Neural cell (in vitro differentiated cells): ENCODE measurements at regions not wholly inside any gene's neighbourhood (a gene's known extent, or its start where the extent isn't known, plus 50 kb on each side); places are given as distances from the start of the nearest gene placed in this dataset.

Source experiments
- H2AFZ ChIP-seq: fragments of 200-600, 300-800 bp; sonication (generic), shearing (Covaris generic); 2 replicates; pipeline ENCODE4 v1.6.0; 2014; ENCODE audit warnings: low read depth, mild to moderate bottlenecking, antibody characterized with exemption, low read length, moderate library complexity
- H3F3A ChIP-seq: fragments of 200-600 bp; shearing (Covaris generic); 2 replicates; pipeline ENCODE4 v1.6.1; 2016; ENCODE audit warnings: mild to moderate bottlenecking, moderate library complexity, mixed read lengths, antibody characterized with exemption, low read length; ENCODE audit not compliant: insufficient read depth, poor library complexity, severe bottlenecking
- H3K27ac ChIP-seq: fragments of 200-600, 300-800 bp; sonication (generic), shearing (Covaris generic); 2 replicates; pipeline ENCODE4 v1.5.1; 2014; ENCODE audit warnings: mild to moderate bottlenecking, low read length, moderate library complexity
- H3K27me3 ChIP-seq: fragments of 300-800, 200-600 bp; sonication (generic), shearing (Covaris generic); 2 replicates; pipeline ENCODE4 v1.6.0; 2014; ENCODE audit warnings: mild to moderate bottlenecking, low read depth, low read length, moderate library complexity; ENCODE audit not compliant: insufficient read depth
- H3K36me3 ChIP-seq: fragments of 300-800, 200-600 bp; sonication (generic), shearing (Covaris generic); 2 replicates; pipeline ENCODE4 v1.5.1; 2014; ENCODE audit warnings: mild to moderate bottlenecking, antibody characterized with exemption, low read length, moderate library complexity; ENCODE audit not compliant: insufficient read depth
- H3K4me2 ChIP-seq: fragments of 300-800, 200-600 bp; sonication (generic), shearing (Covaris generic); 2 replicates; pipeline ENCODE4 v1.6.0; 2014; ENCODE audit warnings: mild to moderate bottlenecking, low read length
- H3K4me3 ChIP-seq: fragments of 300-800, 200-600 bp; sonication (generic), shearing (Covaris generic); 2 replicates; pipeline ENCODE4 v1.5.1; 2014; ENCODE audit warnings: mild to moderate bottlenecking, low read length, moderate library complexity
- H3K79me2 ChIP-seq: fragments of 200-600 bp; shearing (Covaris generic); replicated peaks from 2 replicates; pipeline ENCODE4 v1.6.0; 2014; ENCODE audit warnings: mild to moderate bottlenecking, low read length, moderate library complexity; ENCODE audit not compliant: insufficient read depth
- H3K9ac ChIP-seq: fragments of 300-800, 200-600 bp; sonication (generic), shearing (Covaris generic); 2 replicates; pipeline ENCODE4 v1.6.1; 2016; ENCODE audit warnings: mild to moderate bottlenecking, low read length, mixed read lengths
- H3K9me2 ChIP-seq: fragments of 200-600 bp; shearing (Covaris generic); 2 replicates; pipeline ENCODE4 v1.6.1; 2016; ENCODE audit warnings: mild to moderate bottlenecking, low read length, mixed read lengths; ENCODE audit not compliant: insufficient read depth
- H3K9me3 ChIP-seq: fragments of 200-600, 300-800 bp; sonication (generic), shearing (Covaris generic); 2 replicates; pipeline ENCODE4 v1.6.1; 2016; ENCODE audit warnings: mild to moderate bottlenecking, mixed run types, low read length, moderate library complexity, mixed read lengths
- H4K20me1 ChIP-seq: fragments of 200-600 bp; shearing (Covaris generic); 2 replicates; pipeline ENCODE4 v1.6.1; 2016; ENCODE audit warnings: mild to moderate bottlenecking, mixed run types; ENCODE audit not compliant: insufficient read depth
- CTCF ChIP-seq: fragments of 450-650 bp; IDR thresholded peaks from 2 replicates; pipeline ENCODE4 v1.5.1; 2014; ENCODE audit warnings: antibody characterized with exemption, mild to moderate bottlenecking, moderate library complexity; ENCODE audit not compliant: poor library complexity, severe bottlenecking
- EP300 ChIP-seq: fragments of 450-650 bp; conservative IDR thresholded peaks from 2 replicates; pipeline ENCODE4 v1.6.1; 2014; ENCODE audit warnings: antibody characterized with exemption, mild to moderate bottlenecking, moderate library complexity; ENCODE audit not compliant: poor library complexity, severe bottlenecking
- EZH2 ChIP-seq: fragments of 200-600, 300-800 bp; shearing (Covaris generic), sonication (generic); IDR thresholded peaks from 2 replicates; pipeline ENCODE4 v1.6.1; 2014; ENCODE audit warnings: antibody characterized with exemption, low read length, borderline replicate concordance, mild to moderate bottlenecking; ENCODE audit not compliant: insufficient read depth, poor library complexity, severe bottlenecking
- MXI1 ChIP-seq: fragments of 450-650 bp; conservative IDR thresholded peaks from 2 replicates; pipeline ENCODE4 v1.6.1; 2014; ENCODE audit warnings: antibody characterized with exemption, mild to moderate bottlenecking; ENCODE audit not compliant: poor library complexity, severe bottlenecking
- POLR2AphosphoS5 ChIP-seq: IDR thresholded peaks from 2 replicates; pipeline ENCODE4 v1.6.1; 2012
- RAD21 ChIP-seq: fragments of 450-650 bp; conservative IDR thresholded peaks from 2 replicates; pipeline ENCODE4 v1.6.1; 2014; ENCODE audit warnings: antibody characterized with exemption, mild to moderate bottlenecking, moderate library complexity
- REST ChIP-seq: IDR thresholded peaks from 2 replicates; pipeline ENCODE4 v1.6.1; 2012; ENCODE audit warnings: borderline replicate concordance
- SMC3 ChIP-seq: fragments of 450-650 bp; conservative IDR thresholded peaks from 2 replicates; pipeline ENCODE4 v1.6.1; 2014; ENCODE audit warnings: antibody characterized with exemption, mild to moderate bottlenecking, moderate library complexity; ENCODE audit not compliant: poor library complexity
- TAF1 ChIP-seq: IDR thresholded peaks from 2 replicates; pipeline ENCODE4 v1.6.1; 2012; ENCODE audit warnings: low read depth

GRCh38 chr1:13967707-13968106, 267.7 kb downstream of the PRDM2 start:
- H3K27ac ChIP-seq, result no peak overlapping the region
- no peaks in the 10 kb centered on the region for H3K36me3 ChIP-seq
- H3K79me2 ChIP-seq, result no peaks in the 10 kb centered on the region
- H3K4me3 ChIP-seq, result no peak overlapping the region
- no peaks in the 10 kb centered on the region for H3F3A ChIP-seq
- TF ChIP-seq TAF1, result no peak
- no peak for TF ChIP-seq EP300
- no peak for TF ChIP-seq REST
- TF ChIP-seq RAD21, result no peak
- no peak for TF ChIP-seq SMC3
- TF ChIP-seq MXI1, result no peak
- no peak for TF ChIP-seq POLR2AphosphoS5
- TF ChIP-seq EZH2, result no peak
- no peak for TF ChIP-seq CTCF
- H3K27me3 ChIP-seq, result no peaks in the 10 kb centered on the region
- H4K20me1 ChIP-seq, result no peaks in the 10 kb centered on the region
- peaks cover 3% of the 10 kb centered on the region for H3K9me3 ChIP-seq
- no peak overlapping the region for H2AFZ ChIP-seq
- H3K9me2 ChIP-seq, result no peaks in the 10 kb centered on the region
- H3K9ac ChIP-seq, result no peak overlapping the region
- no peak overlapping the region for H3K4me2 ChIP-seq

- Histone ChIP-seq H4K20me1 (no peaks in the 10 kb centered on the region), H3K9me3 (peaks cover 3% of the 10 kb centered on the region), H3K79me2 (no peaks in the 10 kb centered on the region), H3K36me3 (no peaks in the 10 kb centered on the region), H3K9me2 (no peaks in the 10 kb centered on the region), H3F3A (no peaks in the 10 kb centered on the region), H2AFZ (no peak overlapping the region), H3K4me2 (no peak overlapping the region), H3K27ac (no peak overlapping the region), H3K4me3 (no peak overlapping the region), H3K9ac (no peak overlapping the region), H3K27me3 (no peaks in the 10 kb centered on the region)
- TF ChIP-seq MXI1, result no peak
These were observed 268.4 kb downstream of the PRDM2 start for GRCh38 chr1:13968361-13968760.

DNA sequence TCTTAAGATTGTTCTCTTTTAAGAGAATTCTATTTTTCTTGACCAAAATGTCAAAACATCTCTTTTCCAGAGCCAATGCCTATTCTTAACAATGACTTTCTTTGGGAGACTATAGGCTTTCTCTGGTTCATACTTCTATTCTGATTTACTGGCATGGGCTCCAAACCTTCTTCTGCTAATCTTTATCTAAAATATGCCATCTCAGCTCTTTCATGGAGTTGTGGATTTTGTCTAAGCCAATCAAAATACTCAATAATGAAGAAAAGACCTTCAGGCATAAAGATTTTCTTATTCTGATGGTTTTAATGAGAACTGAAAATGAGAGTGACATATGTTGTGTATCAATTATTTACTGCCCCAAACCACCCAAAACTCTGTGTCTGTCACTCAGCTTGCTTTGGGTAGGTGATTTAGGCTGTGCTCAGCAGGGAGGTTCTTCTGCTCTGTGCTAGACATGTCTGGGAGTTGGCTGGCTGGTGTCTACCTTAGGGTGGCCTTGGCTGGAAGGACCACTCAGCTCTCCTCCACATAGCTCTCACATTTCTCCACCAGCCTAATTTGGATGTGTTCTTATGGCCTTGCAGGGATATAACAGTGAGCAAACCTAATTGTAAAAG, 270.8 kb downstream of the PRDM2 start:
- Histone ChIP-seq H3K27me3 (no peaks in the 10 kb centered on the region), H3F3A (no peaks in the 10 kb centered on the region), H3K9me3 (no peaks in the 10 kb centered on the region), H3K9ac (no peak overlapping the region), H3K27ac (no peak overlapping the region), H3K4me3 (no peak overlapping the region), H3K36me3 (no peaks in the 10 kb centered on the region), H4K20me1 (no peaks in the 10 kb centered on the region), H3K9me2 (no peaks in the 10 kb centered on the region), H3K4me2 (no peak overlapping the region), H2AFZ (no peak overlapping the region), H3K79me2 (no peaks in the 10 kb centered on the region)
- TF ChIP-seq RAD21 (no peak), TAF1 (no peak), EP300 (no peak), POLR2AphosphoS5 (no peak), EZH2 (no peak), REST (no peak), CTCF (no peak), SMC3 (no peak), MXI1 (no peak)
